NCI-H1092 treated with DMSO at 0.1 percent for 48 hours (cell line): ENCODE measurements at regions not wholly inside any gene's neighbourhood (a gene's known extent, or its start where the extent isn't known, plus 50 kb on each side); places are given as distances from the start of the nearest gene placed in this dataset.
"Not testable (repeated sequence)": the region's sequence is repeated elsewhere in the genome, so short reads cannot be mapped to it uniquely, and the experiment has no call there.

Source experiments
- DNase-seq: peaks from one replicate; lab custom pipeline; 2025; lab: John Stamatoyannopoulos, UW

DNA sequence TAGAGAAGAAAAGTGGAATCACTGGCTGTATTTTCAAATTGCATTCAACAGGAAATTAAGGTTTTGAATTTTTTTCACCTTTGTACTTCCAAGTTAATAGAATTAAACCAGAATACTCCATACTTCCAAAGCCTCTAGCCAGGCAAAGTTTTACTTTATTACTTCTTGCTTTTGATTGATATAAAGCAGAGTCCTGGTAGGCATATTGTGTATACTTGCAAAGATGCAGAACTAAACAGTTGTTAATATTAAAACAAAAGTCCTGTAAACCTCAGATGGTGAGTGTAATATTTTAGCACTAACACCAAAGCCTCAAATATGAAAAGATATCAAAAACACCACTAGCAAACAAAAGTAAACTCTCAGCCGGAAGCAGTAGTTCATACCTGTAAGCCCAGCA is 107.2 kb upstream of the C2CD4B start:
- DNase-seq: no peak

DNA sequence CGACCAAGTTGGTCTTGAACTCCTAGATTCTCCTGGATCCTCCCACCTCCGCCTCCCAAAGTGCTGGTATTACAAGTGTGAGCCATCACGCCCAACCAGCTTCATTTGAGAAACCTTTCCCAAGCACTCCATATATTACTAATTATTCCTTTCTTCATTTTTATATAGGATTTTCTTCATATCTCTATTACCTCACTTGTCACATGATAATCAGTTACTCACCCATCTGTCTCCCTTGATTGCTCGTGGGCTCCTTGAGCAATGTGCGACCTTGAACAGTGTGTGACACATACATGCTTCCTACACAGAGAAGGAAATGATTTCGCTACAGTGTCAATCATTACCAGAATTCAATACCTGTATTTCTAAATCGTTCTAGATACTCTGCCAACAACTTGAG is 110.7 kb upstream of the C2CD4B start:
- no peak for DNase-seq

DNA sequence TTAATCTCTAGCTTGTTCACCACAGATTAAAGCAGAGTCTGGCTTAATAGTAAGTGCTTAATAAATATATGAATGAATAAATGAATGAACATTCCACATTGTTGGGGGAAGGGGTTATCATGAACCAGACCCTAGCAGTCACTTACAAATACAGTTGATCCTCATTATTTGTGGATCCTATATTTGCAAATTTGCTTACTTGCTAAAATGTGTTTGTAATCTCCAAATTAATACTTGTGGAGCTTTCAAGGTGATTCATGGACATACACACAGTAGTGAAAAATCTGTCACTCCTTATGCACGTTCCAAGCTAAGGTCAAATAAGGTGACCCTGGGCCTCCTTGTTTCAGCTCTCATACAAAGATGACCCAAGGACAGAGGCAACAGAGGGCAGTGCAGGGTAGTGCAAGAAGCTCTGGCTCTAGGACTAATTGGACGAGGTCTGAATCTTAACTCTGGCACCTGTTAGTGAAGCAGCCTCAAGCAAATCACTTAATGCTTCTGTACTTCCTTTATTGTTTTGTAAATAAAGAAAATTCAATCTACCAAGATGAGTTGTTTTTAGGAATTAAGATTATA is 112.8 kb upstream of the C2CD4B start:
- no peak for DNase-seq

DNA sequence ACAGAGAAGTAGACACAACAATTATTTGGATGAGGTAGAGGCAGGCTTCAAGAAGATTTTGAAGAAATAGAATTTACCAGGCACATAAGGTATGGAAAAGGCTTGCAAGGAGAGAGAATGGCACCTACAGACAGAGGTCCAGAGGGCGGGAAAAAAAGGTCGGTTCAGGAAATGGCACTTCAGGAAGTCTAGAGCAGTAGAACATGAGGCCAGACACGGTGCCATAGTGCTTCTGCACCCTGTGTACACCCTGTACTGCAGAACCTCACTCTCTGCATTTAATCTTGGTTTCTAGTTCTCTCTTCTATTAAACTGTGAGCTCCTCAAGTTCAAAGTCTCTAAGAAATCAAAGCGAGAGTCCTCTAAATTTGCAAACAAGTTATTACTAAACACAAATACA is 113.4 kb upstream of the C2CD4B start:
- no peak for DNase-seq

DNA sequence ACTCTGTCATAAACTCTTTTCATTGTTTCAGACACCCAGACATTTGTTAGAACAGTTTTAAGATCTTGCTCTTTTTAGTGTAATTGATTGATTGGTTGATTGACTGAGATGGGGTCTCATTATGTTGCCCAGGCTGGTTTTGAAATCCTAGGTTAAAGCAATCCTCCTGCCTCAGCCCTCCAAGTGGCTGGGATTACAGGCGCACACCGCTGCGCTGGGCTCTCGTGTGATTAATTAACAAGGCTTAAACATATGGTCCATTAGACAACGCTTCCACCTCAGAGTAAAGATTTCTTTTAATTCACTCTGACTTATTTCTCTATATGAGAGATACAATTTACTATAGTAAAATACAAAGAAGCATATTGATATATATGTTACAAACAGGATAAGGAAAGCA is 114.0 kb upstream of the C2CD4B start:
- DNase-seq: no peak

DNA sequence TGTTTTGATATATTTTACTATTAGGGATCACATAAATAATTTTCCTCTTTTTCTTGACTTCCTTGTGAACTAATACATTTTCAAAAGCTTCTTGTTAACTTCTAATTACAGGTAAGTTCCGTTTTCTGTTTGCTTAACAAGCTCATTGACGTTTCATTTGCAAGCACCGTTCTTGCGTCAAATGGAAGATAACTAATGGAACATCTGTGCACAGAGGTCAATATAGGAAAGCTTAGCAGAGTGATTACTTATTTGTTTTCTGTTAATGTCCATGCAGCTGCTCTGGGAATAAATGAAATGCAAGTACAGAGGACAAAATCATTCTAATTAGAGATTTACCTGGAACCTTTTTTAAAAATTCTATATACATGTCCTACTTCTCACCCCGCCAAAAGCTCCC is 115.5 kb upstream of the C2CD4B start:
- no peak for DNase-seq

DNA sequence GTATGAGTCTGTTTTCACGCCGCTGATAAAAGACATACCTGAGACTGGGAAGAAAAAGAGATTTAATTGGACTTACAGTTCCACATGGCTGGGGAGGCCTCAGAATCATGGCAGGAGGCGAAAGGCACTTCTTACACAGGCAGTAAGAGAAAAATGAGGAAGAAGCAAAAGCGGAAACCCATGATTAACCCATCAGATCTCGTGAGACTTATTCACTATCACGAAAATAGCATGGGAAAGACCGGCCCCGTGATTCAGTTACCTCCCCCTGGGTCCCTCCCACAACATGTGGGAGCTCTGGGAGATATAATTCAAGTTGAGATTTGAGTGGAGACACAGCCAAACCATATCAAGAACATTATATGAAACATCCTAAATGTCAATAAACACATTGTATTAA is 116.7 kb upstream of the C2CD4B start:
- DNase-seq: not testable (repeated sequence)

DNA sequence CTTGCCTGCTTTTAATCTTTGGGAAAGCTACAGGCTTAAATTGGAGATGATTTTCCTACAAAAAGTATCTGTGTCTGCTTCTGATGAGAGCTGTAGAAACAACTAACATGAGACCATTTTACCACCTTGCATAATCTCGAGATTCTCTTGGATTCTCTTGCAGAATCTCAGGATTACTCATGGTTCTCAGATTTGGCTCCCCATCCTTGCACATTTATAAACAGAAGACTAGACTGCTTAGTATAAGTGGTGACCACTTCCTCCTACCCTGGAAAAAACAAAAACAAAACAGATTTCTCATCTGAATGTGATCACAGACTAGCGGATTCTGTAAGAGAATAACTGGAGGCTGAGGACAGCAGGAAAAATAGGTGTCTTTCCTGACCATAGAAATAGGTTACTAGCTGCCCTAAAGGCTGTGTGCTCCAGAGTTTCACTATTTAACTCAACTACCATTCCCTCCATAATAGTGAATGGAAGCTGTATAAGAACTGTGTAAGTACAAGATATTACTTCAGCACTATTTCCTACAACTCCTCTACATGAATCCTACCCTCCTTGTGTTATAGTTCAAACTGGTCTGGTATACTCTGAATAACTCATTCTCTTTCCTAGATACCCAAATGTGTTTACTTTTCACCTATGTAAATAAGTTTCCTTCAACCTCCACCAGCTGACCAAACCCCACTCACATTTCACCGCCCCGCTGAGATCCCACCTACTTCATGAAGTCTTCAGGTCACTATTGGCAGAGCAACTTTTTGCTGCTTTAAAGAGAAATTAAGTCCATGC is 122.2 kb upstream of the C2CD4B start:
- DNase-seq: peak; percentile 3

DNA sequence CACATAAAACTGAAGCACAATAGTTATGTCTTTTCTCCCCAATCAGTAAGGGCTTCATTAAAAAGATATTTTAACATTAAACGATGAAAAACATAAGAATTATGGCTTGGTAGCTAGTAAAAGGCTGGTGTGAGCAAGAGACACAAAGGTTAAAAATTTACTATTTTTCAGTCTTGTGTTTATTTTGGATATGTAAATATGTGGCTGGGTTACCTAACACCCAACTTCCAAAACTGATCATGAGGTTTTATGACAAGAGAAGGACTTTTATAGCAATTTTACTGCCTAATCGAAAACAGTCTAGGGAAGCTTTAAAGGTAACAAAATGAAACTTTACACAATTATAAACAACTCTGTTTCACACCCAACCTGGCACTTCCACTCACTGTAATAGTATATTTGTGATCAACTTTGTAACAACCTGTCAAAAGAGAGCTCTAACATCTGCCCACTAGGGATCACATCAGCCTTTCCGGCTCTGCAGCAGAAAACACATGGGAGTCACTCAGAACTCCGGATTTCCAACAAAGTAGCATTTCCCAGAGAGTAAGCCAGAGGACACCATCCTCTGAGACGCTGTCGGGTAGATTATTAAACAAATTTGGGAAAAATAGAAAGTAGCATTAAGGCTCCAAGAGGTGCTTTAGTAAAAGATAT is 123.4 kb upstream of the C2CD4B start:
- DNase-seq: no peak

DNA sequence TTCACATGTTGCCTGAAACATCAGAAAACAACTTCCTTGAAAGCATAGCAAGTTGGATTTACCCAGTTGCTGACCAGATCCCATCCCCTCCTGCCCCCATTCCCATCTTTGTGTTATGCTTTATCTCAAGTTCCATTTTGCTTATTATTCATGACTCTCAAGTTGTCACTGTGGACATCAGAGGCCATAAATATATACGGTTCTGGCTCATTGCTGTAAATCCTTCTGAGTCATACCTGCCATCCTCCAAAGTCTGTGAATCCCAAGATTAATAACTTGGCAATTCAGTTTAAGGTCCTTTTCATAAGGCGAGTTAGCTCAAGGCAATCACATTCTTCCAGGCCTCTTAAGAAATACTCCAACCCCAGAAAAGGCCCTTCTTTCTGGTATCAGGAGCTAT is 126.2 kb upstream of the C2CD4B start:
- DNase-seq: no peak

DNA sequence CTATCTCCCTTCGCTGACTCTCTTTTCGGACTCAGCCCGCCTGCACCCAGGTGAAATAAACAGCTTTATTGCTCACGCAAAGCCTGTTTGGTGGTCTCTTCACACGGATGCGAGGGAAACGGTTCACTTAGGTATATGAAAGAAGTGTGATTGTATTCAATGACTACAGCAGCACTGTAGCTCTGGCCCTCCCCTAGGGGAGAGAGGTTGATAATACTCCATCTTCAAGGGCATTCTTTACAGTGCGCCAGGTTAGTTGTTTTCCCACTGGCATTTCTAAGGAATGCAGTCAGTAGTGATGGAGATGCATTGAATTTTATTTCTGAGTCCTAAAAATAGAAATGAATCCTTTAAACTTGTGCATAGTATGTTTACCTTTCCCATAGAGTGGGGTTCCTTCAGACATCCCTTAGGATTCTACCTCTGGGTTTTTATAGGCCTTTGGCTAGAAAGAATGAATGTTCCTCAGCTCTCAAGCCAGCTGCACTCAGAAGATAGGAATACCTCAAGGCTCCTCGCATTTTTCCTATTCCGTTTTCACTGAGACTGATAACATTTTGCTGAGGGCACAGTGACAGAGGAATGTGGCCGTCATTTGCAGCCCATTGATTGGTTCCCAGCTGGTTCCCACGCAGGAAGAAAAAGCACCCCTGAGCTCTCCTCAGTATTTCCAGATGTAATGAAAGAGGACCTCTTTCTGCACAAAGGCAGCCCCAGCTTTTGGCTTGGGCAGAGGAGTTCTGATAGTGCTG is 131.8 kb upstream of the C2CD4B start:
- no peak for DNase-seq

DNA sequence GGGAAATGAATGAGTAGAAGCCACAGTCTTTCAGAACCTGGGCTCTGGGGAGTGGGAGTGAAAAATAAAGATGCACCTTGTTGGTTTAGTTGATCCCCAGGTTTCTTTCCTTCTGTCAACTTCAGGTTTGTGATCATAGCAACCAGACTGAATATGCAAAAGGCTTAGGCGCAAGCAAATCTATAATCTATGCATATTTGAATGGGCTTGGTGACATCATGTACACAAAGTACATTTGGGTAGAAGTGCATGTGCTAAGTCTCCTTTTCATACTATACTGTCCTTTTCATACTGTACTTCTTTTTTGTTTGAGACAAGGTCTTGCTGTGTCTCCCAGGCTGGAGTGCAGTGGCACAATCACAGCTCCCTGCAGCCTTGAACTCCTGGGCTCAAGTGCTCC is 132.4 kb upstream of the C2CD4B start:
- DNase-seq: no peak

DNA sequence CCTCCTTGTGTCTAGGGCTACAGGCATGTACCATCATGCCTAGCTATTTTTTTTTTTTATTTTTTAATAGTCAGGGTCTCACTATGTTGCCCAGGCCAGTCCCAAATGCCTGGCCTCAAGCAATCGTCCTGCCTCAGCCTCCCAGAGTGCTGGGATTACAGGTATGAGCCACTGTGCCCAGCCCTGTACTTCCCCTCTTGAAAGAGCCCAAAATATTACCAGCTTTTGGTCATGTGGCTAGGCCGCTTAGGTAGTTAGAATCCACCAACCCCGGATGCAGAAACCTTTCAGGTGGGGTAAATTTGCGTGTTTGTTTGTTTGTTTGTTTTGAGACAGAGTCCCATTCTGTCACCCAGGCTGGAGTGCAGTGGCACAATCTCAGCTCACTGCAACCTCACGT is 132.8 kb upstream of the C2CD4B start:
- DNase-seq: no peak

DNA sequence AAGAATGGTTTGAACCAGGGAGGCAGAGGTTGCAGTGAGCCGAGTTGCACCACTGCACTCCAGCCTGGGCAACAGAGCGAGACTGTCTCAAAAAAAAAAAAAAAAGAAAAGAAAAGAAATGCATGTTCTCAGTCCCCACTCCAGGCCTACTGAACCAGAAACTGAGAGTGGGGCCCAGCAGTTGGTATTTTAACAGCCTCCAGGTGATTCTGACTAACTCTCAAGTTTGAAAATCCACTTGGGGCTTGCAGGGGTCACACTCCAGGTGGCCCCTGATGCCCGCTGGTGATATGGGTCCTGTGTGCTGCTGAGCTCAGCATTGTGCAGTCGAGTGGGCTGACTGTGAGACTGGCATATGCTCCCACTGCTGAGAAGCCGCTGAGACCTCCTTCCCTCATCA is 133.7 kb upstream of the C2CD4B start:
- DNase-seq: no peak

DNA sequence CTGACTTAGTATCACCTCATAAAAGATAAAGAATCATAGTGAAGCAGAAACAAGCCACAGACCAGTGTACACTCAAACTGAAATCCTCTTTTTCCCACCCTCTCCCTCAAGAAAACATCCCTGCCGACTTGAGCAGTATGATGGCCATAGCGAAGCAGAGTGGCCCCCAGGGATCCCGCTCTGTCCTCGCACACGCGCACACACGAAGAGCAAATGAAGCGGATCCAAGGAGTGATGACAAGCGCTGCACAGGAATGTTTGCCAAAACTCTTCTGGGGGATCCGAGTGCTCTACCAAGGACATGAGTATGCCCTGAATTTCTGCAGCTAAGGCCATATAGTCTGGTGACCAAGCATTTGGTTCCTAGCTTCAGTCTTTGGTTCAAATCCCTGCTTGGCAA is 134.5 kb upstream of the C2CD4B start:
- DNase-seq: no peak

DNA sequence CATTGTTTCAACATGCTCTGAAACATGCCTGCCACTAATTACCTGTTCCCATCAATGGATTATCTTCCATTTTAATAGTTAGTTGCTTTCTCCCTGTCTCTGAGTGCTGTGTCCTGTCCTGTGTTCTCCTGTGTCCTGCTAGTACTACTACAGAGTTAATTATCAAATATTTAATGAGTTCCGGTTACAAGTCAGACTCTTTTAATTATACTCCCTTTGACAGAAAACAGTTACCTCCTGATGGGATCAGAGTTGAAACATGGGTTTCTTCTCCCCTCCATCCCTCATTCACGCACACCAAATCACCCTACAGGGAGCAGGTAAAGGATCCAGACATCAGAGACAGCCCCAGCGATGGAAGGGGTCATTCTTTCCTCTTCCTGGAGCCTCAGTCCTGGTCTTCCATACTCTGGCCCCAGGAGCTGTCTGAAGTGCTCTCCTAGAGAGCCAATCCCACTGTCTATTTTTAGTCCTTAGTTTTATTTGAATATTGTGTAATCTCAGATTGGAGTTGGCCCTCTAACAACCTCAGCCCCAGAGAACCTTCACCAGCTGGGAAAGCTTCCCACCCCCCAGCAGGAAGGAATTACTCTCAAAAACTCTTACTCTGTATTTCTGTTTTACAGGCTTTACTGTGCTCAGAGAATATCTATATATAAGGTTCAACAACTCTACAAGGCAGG is 137.0 kb upstream of the C2CD4B start:
- no peak for DNase-seq

DNA sequence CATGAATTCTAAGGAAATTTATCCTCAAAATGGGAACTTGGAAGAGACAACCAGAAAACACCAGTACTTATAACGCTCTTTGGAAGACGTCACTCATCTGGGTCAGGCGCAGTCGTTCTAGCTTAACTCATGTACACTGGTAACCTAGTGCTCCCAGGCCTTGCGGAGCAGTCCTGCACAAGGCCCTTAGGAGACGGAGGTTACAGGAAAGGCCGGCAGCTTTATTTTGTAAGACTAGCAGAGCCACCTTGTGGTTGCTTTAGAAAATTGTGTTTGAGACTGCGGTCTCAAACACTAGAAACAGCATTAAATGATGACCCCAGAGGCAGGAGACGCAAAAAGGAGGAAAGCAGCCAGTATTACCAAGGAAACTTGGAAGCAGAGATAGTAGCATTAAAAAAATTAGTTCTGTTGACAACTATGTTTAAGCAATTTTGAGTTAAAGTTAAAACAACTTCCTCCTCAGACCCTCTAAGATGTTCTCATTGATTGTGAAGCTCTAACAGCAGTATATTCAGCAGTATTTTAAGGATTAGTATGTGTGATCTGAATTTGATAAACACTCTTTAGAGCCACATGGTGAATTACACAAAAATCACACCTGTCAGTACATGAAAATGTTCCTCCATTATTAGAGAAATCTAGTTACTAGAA is 141.9 kb upstream of the C2CD4B start:
- peak; percentile 50 for DNase-seq

DNA sequence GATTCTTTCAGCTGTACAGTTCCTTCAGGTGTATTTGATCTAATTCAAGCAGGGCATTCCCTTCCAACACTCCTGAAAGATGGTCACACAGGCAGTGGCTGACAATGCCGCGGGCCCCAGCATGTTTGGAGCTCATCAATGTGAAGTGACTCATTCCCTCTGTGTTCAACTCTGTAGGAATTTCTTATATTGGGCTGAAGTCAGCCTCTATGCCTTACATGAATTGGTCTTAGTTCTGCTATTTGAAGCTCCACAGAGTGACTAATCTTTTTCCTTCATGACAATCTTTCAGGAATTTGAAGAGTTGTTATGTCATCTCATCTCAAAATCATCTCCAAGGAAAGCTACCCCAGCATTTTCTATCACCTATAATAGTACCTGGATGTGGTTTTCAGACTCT is 142.5 kb upstream of the C2CD4B start:
- no peak for DNase-seq

DNA sequence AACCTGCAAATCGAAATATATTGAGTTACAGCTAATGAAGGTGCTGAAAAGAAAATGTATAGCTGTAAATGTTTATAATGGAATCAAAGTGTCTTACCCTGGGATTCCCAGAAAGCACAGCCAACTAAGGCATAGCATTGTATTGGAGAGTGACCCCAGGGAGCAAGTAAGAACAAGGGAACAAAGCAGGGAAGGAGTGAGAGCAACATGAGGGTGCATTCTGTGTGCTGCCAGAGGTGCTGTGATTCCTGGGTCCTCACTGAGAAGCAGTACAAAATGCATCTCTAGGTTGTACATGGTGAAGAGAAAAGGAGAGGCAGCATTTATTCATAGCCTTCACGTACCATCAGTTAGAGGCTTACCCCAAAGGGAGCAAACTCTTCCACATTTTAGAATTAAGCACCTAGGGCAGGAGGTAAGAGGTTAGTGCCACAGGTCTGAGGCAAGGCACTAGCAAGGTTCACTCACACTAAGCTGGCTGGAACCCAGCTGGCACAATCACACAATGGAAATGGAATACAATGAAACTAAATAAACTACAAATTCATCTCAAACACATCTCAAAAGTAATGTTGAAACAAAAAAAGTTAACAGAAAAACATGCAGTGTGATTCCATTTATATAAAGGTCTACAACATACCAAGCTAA is 151.5 kb upstream of the C2CD4B start:
- DNase-seq: no peak

DNA sequence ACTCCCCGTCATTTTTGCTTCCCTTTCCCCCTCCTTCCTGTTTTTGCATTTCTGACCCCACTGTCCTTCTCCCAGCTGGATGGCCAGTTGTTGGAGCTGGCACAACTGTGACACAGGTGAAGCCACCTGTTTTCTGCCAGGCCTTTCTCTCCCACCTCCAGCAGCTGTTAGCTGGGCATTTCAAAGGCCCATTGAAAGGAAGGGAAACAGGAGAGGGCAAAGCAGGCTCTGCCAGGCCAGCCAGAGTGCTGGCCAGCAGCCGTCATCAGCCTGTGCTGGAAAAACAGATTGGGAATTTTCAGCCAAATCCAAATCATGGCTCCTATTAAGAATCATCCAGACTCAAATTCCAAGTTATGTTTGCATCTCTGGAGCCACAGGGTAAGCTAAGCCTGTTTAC is 155.2 kb upstream of the C2CD4B start:
- DNase-seq: no peak

DNA sequence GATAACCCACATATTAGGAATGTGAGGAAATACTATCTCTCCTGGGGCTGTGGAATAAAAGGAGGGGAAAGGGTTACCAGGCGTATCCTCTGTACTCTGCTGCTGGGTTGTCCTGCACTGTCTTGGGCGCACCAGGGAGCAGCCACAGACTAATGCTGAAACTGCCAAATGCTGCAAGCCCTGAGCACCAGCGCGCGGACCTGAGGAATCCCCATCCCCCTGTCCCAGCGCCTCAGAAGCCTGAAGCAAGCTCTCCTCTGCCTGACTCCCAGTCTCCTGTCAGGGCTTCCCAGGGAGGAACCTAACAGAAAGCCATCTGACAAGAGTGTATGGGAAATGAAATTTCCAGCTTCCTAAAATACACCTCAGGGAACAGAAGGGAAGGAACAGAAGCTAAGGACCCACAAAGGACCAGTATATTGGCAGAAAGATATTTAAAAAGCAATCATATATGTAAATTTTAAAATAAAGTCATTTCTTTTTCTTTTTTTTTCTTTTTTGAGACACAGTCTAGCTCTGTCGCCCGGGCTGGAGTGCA is 158.3 kb upstream of the C2CD4B start:
- no peak for DNase-seq
